Epithelial cell of esophagus (primary cell): ENCODE measurements at regions not wholly inside any gene's neighbourhood (a gene's known extent, or its start where the extent isn't known, plus 50 kb on each side); places are given as distances from the start of the nearest gene placed in this dataset.

Experiments
- DNase-seq: peaks from one replicate; pipeline ENCODE4 v3.0.0; 2010; ENCODE audit warnings: low read depth
- H3K4me3 ChIP-seq: 2 replicates; pipeline ENCODE4 v1.5.1; 2011; ENCODE audit warnings: mild to moderate bottlenecking, low read length, control low read depth
- TF ChIP-seq, protein P1 (sequence below): IDR thresholded peaks from 2 replicates; pipeline ENCODE4 v1.5.1; 2011; ENCODE audit warnings: low read depth, mild to moderate bottlenecking, low read length, control low read depth, inconsistent platforms; ENCODE audit not compliant: insufficient read depth; ENCODE audit errors: missing control alignments

DNA sequence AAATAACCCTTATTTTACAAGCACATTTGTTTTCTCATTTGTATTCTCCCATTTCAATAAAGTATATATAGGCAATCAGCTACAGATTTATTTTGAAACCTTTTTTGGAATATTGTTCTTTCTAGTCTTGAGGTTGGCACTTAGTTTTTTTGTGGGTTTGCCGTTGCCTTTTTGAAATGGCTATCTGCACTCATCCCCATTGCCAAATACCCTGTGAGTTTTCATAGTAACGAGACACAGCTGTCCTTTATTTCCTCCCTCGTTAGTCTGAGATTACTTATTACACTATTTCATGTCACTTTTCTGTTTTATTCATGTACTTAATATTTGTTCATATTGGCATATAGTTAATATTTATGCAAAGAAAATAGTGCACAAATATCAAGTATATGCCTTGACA lies 1104.0 kb downstream of the SLC6A15 start:
- DNase-seq, result no peak
- no peak overlapping the region for H3K4me3 ChIP-seq
- TF ChIP-seq, protein P1, sequence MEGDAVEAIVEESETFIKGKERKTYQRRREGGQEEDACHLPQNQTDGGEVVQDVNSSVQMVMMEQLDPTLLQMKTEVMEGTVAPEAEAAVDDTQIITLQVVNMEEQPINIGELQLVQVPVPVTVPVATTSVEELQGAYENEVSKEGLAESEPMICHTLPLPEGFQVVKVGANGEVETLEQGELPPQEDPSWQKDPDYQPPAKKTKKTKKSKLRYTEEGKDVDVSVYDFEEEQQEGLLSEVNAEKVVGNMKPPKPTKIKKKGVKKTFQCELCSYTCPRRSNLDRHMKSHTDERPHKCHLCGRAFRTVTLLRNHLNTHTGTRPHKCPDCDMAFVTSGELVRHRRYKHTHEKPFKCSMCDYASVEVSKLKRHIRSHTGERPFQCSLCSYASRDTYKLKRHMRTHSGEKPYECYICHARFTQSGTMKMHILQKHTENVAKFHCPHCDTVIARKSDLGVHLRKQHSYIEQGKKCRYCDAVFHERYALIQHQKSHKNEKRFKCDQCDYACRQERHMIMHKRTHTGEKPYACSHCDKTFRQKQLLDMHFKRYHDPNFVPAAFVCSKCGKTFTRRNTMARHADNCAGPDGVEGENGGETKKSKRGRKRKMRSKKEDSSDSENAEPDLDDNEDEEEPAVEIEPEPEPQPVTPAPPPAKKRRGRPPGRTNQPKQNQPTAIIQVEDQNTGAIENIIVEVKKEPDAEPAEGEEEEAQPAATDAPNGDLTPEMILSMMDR, result no peak

DNA sequence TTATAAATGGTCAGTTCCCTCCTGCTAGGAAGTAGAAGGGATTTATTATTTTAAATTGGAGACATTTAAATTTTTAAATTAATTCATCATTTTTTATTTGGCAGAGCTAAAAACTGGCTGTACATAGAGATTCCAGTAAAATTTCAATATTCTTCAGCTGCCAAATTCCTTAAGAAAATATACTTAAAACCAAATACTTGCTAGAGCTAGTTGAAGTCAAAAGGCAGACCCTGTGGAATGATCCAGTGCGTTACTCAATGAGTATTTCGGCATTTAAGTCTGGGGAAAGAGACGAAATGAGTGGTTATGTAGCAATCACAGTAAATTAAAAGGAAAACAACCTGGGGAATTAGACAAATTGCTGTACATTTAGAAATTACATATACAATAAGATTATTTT lies 1104.7 kb downstream of the SLC6A15 start:
- no peak for DNase-seq
- TF ChIP-seq, protein P1, result no peak
- no peak overlapping the region for H3K4me3 ChIP-seq

DNA sequence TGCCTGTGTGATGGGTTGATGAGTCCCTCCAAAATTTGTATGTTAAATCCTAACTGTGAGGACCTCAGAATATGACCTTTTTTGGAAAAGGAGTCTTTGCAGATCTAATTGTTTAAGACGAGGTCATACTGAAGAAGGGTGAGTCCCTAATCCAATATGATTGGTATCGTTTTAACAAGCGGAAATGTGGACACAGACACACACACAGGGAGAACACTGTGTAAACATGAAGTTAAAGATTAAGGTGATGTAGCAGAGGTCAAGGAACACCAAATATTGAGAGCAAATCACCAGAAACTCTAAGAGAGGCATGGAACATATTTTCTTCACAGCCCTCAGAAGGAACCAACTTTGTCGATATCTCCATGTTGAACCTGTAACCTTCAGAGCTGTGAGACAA lies 1106.7 kb downstream of the SLC6A15 start:
- TF ChIP-seq, protein P1, result no peak
- DNase-seq, result no peak
- H3K4me3 ChIP-seq, result no peak overlapping the region

DNA sequence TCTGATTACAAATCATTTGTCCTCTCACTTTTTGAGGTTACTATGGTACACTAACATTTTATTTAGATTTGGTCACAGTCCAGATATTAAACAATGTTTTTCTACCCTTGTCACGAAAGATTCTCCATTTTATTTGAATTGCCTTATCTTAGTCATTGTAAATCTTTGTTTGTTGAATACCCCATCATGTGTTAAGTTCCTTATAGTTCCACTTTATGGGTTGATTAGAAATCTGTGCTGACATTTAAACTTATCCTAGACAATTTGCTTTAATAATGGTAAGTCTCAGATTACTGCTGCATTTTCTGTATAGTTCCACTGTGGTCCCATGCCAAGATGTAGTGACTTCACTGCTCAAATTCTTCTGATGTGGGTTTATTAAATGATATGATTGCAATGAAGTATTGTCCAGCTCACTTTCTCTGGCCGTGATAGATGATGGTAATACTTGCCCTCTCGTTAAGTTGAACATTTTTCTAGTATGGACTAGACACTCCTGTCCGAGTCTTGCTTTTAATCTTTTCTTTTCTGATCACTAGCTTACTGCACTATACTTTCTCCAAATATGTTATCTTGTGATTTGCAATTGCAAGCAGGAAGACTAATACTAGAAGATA lies 1107.3 kb downstream of the SLC6A15 start:
- H3K4me3 ChIP-seq, result no peak overlapping the region
- TF ChIP-seq, protein P1, result no peak
- no peak for DNase-seq

DNA sequence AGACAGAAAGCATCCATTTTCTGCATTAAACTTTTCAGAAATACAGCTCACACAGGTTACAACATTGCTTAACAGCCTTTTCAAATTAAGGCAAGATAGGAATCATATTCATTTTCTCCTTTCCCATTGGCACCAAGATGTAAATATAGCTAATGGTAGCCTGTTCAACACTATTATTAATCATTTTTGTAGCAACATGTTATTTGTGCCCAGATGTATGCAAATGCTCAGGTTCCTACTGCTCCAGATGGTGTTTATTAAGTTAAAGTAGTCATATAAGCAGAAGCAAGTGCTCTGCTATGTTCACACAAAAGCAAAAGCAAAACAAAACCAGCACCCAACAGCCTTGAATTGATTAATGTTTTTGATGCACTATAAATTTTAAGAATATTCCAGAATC lies 1110.6 kb downstream of the SLC6A15 start:
- H3K4me3 ChIP-seq, result no peak overlapping the region
- DNase-seq, result no peak
- TF ChIP-seq, protein P1, result no peak

DNA sequence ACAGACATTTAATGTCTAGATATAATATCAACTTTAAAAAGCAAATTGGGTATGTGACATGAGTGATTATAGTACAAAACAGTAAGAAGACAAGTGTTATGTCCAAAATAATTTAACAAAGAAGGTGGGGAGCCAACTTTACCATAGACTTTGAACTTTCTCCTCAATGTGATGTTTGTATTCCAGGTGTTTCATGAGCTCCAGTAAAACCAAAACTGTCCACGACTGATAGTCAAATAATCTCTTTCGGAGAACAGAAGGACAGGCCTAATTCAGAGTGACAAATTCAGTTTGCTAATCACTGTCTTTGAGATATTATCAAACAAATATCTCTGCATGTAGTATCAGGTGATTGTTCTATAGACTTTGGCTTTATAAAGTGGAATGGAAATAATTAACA lies 1112.6 kb downstream of the SLC6A15 start:
- TF ChIP-seq, protein P1, result no peak
- DNase-seq, result no peak
- H3K4me3 ChIP-seq, result no peak overlapping the region

DNA sequence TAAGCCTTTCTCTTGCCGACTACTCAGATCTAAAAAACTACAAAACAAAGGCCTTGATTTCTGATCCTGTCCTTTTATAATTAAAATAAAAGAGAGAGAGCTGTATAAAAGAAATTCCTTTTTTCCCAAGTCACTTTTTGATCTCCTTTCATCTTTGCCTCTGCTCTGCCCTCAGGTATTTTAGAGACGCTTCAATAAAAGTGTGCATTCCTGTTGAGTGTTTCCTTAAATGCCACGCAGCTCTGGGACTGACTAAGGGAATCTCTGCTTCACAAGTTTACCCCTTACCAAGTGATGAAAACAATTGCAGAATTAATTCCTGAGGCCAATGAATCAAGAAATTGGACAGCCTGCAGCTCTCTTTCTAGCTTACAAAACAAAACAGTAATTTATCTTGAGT lies 1109.8 kb downstream of the TMTC2 start:
- TF ChIP-seq, protein P1, result no peak
- H3K4me3 ChIP-seq, result no peak overlapping the region
- peak; percentile 35 for DNase-seq
